SK-N-SH (cell line): ENCODE measurements at regions not wholly inside any gene's neighbourhood (a gene's known extent, or its start where the extent isn't known, plus 50 kb on each side); places are given as distances from the start of the nearest gene placed in this dataset.
A peak's percentile ranks its signal among the peaks of the same experiment; 100 is the strongest.

Experiments
- CTCF ChIA-PET: fragments of 300-600, 350-600 bp; formaldehyde crosslinking; extraction: SDS; loops from one replicate; lab custom pipeline; 2021; lab: Yijun Ruan, JAX
- POLR2A ChIA-PET: fragments of 350-600 bp; sonication (Branson Sonifier 250); formaldehyde crosslinking; extraction: SDS; loops from one replicate; lab custom pipeline; 2020; ENCODE audit warnings: antibody characterized with exemption, inconsistent platforms; lab: Yijun Ruan, JAX
- DNase-seq: peaks from one replicate; pipeline ENCODE4 v3.0.0; 2012
- H2AFZ ChIP-seq: fragments of 200-600 bp; sonication (generic); 2 replicates; pipeline ENCODE4 v1.8.1; 2016; ENCODE audit warnings: antibody characterized with exemption, mild to moderate bottlenecking, low read depth
- H3F3A ChIP-seq: fragments of 200-600 bp; sonication (generic); replicated peaks from 2 replicates; pipeline ENCODE3; 2016; ENCODE audit warnings: antibody characterized with exemption, mild to moderate bottlenecking; ENCODE audit not compliant: insufficient read depth
- H3K27ac ChIP-seq, 2 experiments: fragments of 200-500 bp in 1 of 2; fragments of 200-600 bp in 1 of 2; sonication (Bioruptor generic) in 1 of 2; sonication (generic), shearing (Covaris generic) in 1 of 2; 2 replicates each; pipeline versions ENCODE4 v1.5.1 to v1.6.1; 2014 to 2016; ENCODE audit warnings: low read depth in 2 of 2, inconsistent platforms in 1 of 2, low read length in 1 of 2, mild to moderate bottlenecking in 1 of 2, mixed read lengths in 1 of 2
- H3K27me3 ChIP-seq: fragments of 200-600 bp; sonication (generic), shearing (Covaris generic); 2 replicates; pipeline ENCODE4 v1.6.1; 2016; ENCODE audit warnings: mixed run types; ENCODE audit not compliant: insufficient read depth
- H3K36me3 ChIP-seq, 2 experiments: fragments of 200-500 bp in 1 of 2; fragments of 200-600 bp in 1 of 2; sonication (Bioruptor generic) in 1 of 2; sonication (generic) in 1 of 2; replicated peaks in 1 of 2; 2 replicates each; pipeline versions ENCODE3 to v1.5.1; 2014 to 2016; ENCODE audit warnings: low read length in 1 of 2, mild to moderate bottlenecking in 1 of 2; ENCODE audit not compliant: insufficient read depth in 2 of 2, control insufficient read depth in 1 of 2
- H3K4me1 ChIP-seq, 2 experiments: fragments of 200-500 bp in 1 of 2; fragments of 200-600 bp in 1 of 2; sonication (Bioruptor generic) in 1 of 2; sonication (generic), shearing (Covaris generic) in 1 of 2; 2 replicates each; pipeline versions ENCODE4 v1.5.1 to v1.6.1; 2014 to 2016; ENCODE audit warnings: low read depth in 1 of 2, low read length in 1 of 2, mixed run types in 1 of 2; ENCODE audit not compliant: insufficient read depth in 2 of 2, control insufficient read depth in 1 of 2
- H3K4me2 ChIP-seq: fragments of 200-600 bp; sonication (generic), shearing (Covaris generic); 2 replicates; pipeline ENCODE4 v1.6.1; 2017; ENCODE audit warnings: mixed run types
- H3K4me3 ChIP-seq, 2 experiments: fragments of 200-500 bp in 1 of 2; fragments of 200-600 bp in 1 of 2; sonication (Bioruptor generic) in 1 of 2; sonication (generic), shearing (Covaris generic) in 1 of 2; 2 replicates each; pipeline versions ENCODE4 v1.5.1 to v1.8.1; 2014 to 2016; ENCODE audit warnings: low read depth in 2 of 2, inconsistent platforms in 1 of 2, low read length in 1 of 2, mild to moderate bottlenecking in 1 of 2, mixed read lengths in 1 of 2, moderate library complexity in 1 of 2
- H3K79me2 ChIP-seq: fragments of 200-600 bp; sonication (generic); 2 replicates; pipeline ENCODE4 v1.8.1; 2017; ENCODE audit warnings: mild to moderate bottlenecking; ENCODE audit not compliant: insufficient read depth
- H3K9ac ChIP-seq: fragments of 200-600 bp; sonication (generic); 2 replicates; pipeline ENCODE4 v1.6.1; 2017; ENCODE audit warnings: mixed run types
- H3K9me2 ChIP-seq: fragments of 200-600 bp; sonication (generic); 2 replicates; pipeline ENCODE4 v1.6.1; 2017; ENCODE audit warnings: mixed run types
- H3K9me3 ChIP-seq: fragments of 200-600 bp; sonication (generic); 2 replicates; pipeline ENCODE4 v1.6.1; 2017; ENCODE audit warnings: mixed run types, mild to moderate bottlenecking, moderate library complexity
- H4K20me1 ChIP-seq: fragments of 200-600 bp; sonication (generic); 2 replicates; pipeline ENCODE4 v1.6.1; 2017; ENCODE audit warnings: mild to moderate bottlenecking, mixed run types; ENCODE audit not compliant: insufficient read depth
- CTCF ChIP-seq: fragments of 200-600 bp; sonication (generic); IDR thresholded peaks from 2 replicates; pipeline ENCODE4 v1.6.1; 2017; ENCODE audit warnings: antibody characterized with exemption, mild to moderate bottlenecking, moderate library complexity
- FOXJ3 ChIP-seq: sonication (generic); formaldehyde crosslinking; IDR thresholded peaks from 2 replicates; pipeline ENCODE4 v1.5.1; 2020; ENCODE audit warnings: mild to moderate bottlenecking, missing genetic modification reagents
- GABPA ChIP-seq: IDR thresholded peaks from 2 replicates; pipeline ENCODE4 v1.4.0; 2012; ENCODE audit warnings: low read depth, mild to moderate bottlenecking
- GATA2 ChIP-seq: sonication (generic); formaldehyde crosslinking; IDR thresholded peaks from 2 replicates; pipeline ENCODE4 v1.5.0; 2020; ENCODE audit warnings: mild to moderate bottlenecking, missing genetic modification reagents
- MEF2A ChIP-seq: IDR thresholded peaks from 2 replicates; pipeline ENCODE4 v1.4.0; 2012; ENCODE audit warnings: low read depth, borderline replicate concordance
- NRF1 ChIP-seq: IDR thresholded peaks from 2 replicates; pipeline ENCODE4 v1.6.1; 2012; ENCODE audit warnings: low read depth, mild to moderate bottlenecking, low read length
- RAD21 ChIP-seq: IDR thresholded peaks from 2 replicates; pipeline ENCODE4 v1.6.1; 2012; ENCODE audit warnings: mild to moderate bottlenecking, low read length
- RCOR1 ChIP-seq: fragments of 150-350 bp; IDR thresholded peaks from 2 replicates; pipeline ENCODE4 v1.6.1; 2017; ENCODE audit warnings: antibody characterized with exemption, low read length
- SIN3A ChIP-seq: IDR thresholded peaks from 2 replicates; pipeline ENCODE4 v1.6.1; 2012; ENCODE audit warnings: low read depth, mild to moderate bottlenecking, low read length, moderate library complexity, borderline replicate concordance
- TAF1 ChIP-seq: IDR thresholded peaks from 2 replicates; pipeline ENCODE4 v1.6.1; 2012; ENCODE audit warnings: low read depth, mild to moderate bottlenecking, low read length, moderate library complexity, borderline replicate concordance
- TCF12 ChIP-seq: IDR thresholded peaks from 2 replicates; pipeline ENCODE4 v1.4.0; 2012
- TEAD4 ChIP-seq: IDR thresholded peaks from 2 replicates; pipeline ENCODE4 v1.4.0; 2012; ENCODE audit warnings: mild to moderate bottlenecking, borderline replicate concordance; ENCODE audit not compliant: insufficient read depth
- ZBTB33 ChIP-seq: IDR thresholded peaks from 2 replicates; pipeline ENCODE4 v1.4.0; 2012; ENCODE audit warnings: low read depth, borderline replicate concordance
- WGBS: methylation state at CpG from one replicate; pipeline ENCODE4 v1.1.6; 2017; ENCODE audit warnings: low lambda C conversion rate; 5-methylcytosine and 5-hydroxymethylcytosine counted together

- TF ChIP-seq TAF1 (no peak), FOXJ3 (CRISPR knock-in tag) (no peak), RAD21 (no peak)
Measured at GRCh38 chr7:19920166-19920565, 146.7 kb upstream of the TMEM196 start (continued).

GRCh38 chr7:19919261-19920095, 146.1 kb upstream of the TMEM196 start:
- no peaks in the 10 kb centered on the region for H3K36me3 ChIP-seq
- H3F3A ChIP-seq = peaks cover 8% of the 10 kb centered on the region
- no peak overlapping the region for H3K27ac ChIP-seq
- H3K9ac ChIP-seq = no peak overlapping the region
- no peaks in the 10 kb centered on the region for H3K4me1 ChIP-seq
- H4K20me1 ChIP-seq = no peaks in the 10 kb centered on the region
- DNase-seq = no peak
- H3K9me2 ChIP-seq = no peaks in the 10 kb centered on the region
- H3K79me2 ChIP-seq = no peaks in the 10 kb centered on the region
- no peaks in the 10 kb centered on the region for H3K27me3 ChIP-seq
- POLR2A ChIA-PET = no interaction called here
- peak overlapping the region; percentile 47; the same call in 1 of the 2 replicates for H2AFZ ChIP-seq
- H3K4me3 ChIP-seq = no peak overlapping the region
- H3K4me2 ChIP-seq = peak overlapping the region; percentile 12; the same call in 1 of the 2 replicates
- TF ChIP-seq MEF2A = no peak
- no peak for TF ChIP-seq NRF1
- no peak for TF ChIP-seq TCF12
- TF ChIP-seq RCOR1 = no peak
- no peak for TF ChIP-seq CTCF
- TF ChIP-seq GABPA = no peak
- no peak for TF ChIP-seq TEAD4
- TF ChIP-seq RAD21 = no peak
- TF ChIP-seq, all 33 proteins: peak for 0
- no peaks in the 10 kb centered on the region for H3K9me3 ChIP-seq
- CTCF ChIA-PET = no interaction called here
- WGBS = 16% methylated on average over 6 of the region's 6 CpGs

GRCh38 chr7:19916046-19916445, 142.6 kb upstream of the TMEM196 start:
- no peaks in the 10 kb centered on the region for H3K79me2 ChIP-seq
- no peak overlapping the region for H3K27ac ChIP-seq
- ChIA-PET POLR2A (no interaction called here), CTCF (interaction anchor here (1.2 to 1.3 kb wide), 2 partner anchors 11 to 13 kb away, joined by 3 to 4 read pairs; no protein-coding TSS in a partner anchor)
- H3K4me3 ChIP-seq = no peak overlapping the region
- TF ChIP-seq RAD21 (no peak), SIN3A (no peak), GATA2 (CRISPR knock-in tag) (no peak), ZBTB33 (no peak), TAF1 (no peak)
- no peaks in the 10 kb centered on the region for H4K20me1 ChIP-seq
- 39% methylated on average over 1 of the region's 1 CpG for WGBS
- no peaks in the 10 kb centered on the region for H3K4me1 ChIP-seq
- no peak overlapping the region for H2AFZ ChIP-seq
- no peak overlapping the region for H3K9ac ChIP-seq
- no peak for DNase-seq
- peaks cover 8% of the 10 kb centered on the region for H3F3A ChIP-seq
- no peaks in the 10 kb centered on the region for H3K9me3 ChIP-seq
- H3K4me2 ChIP-seq = no peak overlapping the region
- no peaks in the 10 kb centered on the region for H3K9me2 ChIP-seq
- no peaks in the 10 kb centered on the region for H3K27me3 ChIP-seq
- H3K36me3 ChIP-seq = no peaks in the 10 kb centered on the region
